Spleen (tissue), 11 donors: ENCODE measurements at regions not wholly inside any gene's neighbourhood (a gene's known extent, or its start where the extent isn't known, plus 50 kb on each side); places are given as distances from the start of the nearest gene placed in this dataset.

Experiments used
- DNase-seq: peaks from one replicate; pipeline ENCODE4 v3.0.0-alpha.2; 2020
- H3K27ac ChIP-seq, 8 donors: fragments of 200-600 bp; sonication (generic) in 7 of 8; 1 replicate in 4 of 8; 2 replicates in 4 of 8; pipeline versions ENCODE4 v1.5.0 to v1.8.0; 2016 to 2021; ENCODE audit warnings: inconsistent platforms in 4 of 8, mild to moderate bottlenecking in 4 of 8, moderate library complexity in 1 of 8
- H3K27me3 ChIP-seq, 7 donors: fragments of 200-600 bp; sonication (generic) in 6 of 7; replicated peaks in 1 of 7; 1 replicate in 4 of 7; 2 replicates in 3 of 7; pipeline versions ENCODE4 v1.5.0 to v1.8.0; 2016 to 2021; ENCODE audit warnings: inconsistent platforms in 3 of 7, mild to moderate bottlenecking in 1 of 7
- H3K36me3 ChIP-seq, 6 donors: fragments of 200-600 bp; sonication (generic) in 5 of 6; 1 replicate in 4 of 6; 2 replicates in 2 of 6; pipeline versions ENCODE4 v1.5.0 to v1.8.0; 2016 to 2021; ENCODE audit warnings: inconsistent platforms in 2 of 6
- H3K4me1 ChIP-seq, 6 donors: fragments of 200-600 bp; sonication (generic) in 5 of 6; 1 replicate in 3 of 6; 2 replicates in 3 of 6; pipeline versions ENCODE4 v1.5.0 to v1.8.0; 2016 to 2021; ENCODE audit warnings: inconsistent platforms in 3 of 6
- H3K4me3 ChIP-seq, 8 donors: fragments of 200-600 bp; sonication (generic) in 7 of 8; 1 replicate in 4 of 8; 2 replicates in 4 of 8; pipeline versions ENCODE4 v1.5.0 to v1.8.0; 2016 to 2021; ENCODE audit warnings: inconsistent platforms in 4 of 8, mild to moderate bottlenecking in 4 of 8, moderate library complexity in 2 of 8
- H3K9me3 ChIP-seq, 8 donors: fragments of 200-600 bp; sonication (generic) in 7 of 8; 1 replicate in 4 of 8; 2 replicates in 4 of 8; pipeline versions ENCODE4 v1.5.0 to v1.8.0; 2016 to 2021; ENCODE audit warnings: inconsistent platforms in 4 of 8
- CTCF ChIP-seq, 11 experiments: fragments of 200-600 bp in 7 of 11; fragments of 450-650 bp in 4 of 11; sonication (generic) in 4 of 11; IDR thresholded peaks in 8 of 11; conservative IDR thresholded peaks in 3 of 11; 1 replicate in 7 of 11; 2 replicates in 4 of 11; pipeline versions ENCODE4 v1.4.0 to v1.8.0; 2016 to 2021; ENCODE audit warnings: antibody characterized with exemption in 11 of 11, inconsistent platforms in 4 of 11, mild to moderate bottlenecking in 1 of 11
- POLR2A ChIP-seq, 3 donors: fragments of 450-650 bp; IDR thresholded peaks; one replicate each; pipeline ENCODE4 v1.5.1; 2017; ENCODE audit warnings: antibody characterized with exemption in 3 of 3, mild to moderate bottlenecking in 1 of 3
- POLR2AphosphoS5 ChIP-seq, 3 donors: sonication (generic); formaldehyde crosslinking; IDR thresholded peaks; one replicate each; pipeline ENCODE4 v1.5.1; 2017; ENCODE audit warnings: antibody characterized with exemption in 3 of 3
- WGBS, 5 donors: extraction: QIAGEN DNeasy Blood & Tissue Kit in 3 of 5; methylation state at CpG; one replicate each; pipeline versions ENCODE4 v1.1.5 to v1.1.7; 2013 to 2018; 5-methylcytosine and 5-hydroxymethylcytosine counted together
- intact Hi-C: fragments of 100-400 bp; cut with DNase I; formaldehyde crosslinking; loops from one replicate; pipeline ENCODE4 v1.15.0; 2023; ENCODE audit warnings: low total_unique reads
- donor health status: healthy with polysubstance abuse.
- donor health status: DM: no; HTN: no; CAD: no; lungs with moderate emphysema.
- donor health status: DM: no; HTN: no; CAD: no.
- donor health status: Bipolar disorder and iron deficiency.
- donor health status: healthy.
- donor health status: DM: no; HTN: no; CAD: no.
- donor health status: DM: yes; HTN: yes; CAD: no.

GRCh38 chr7:138267934-138268333 is 191.7 kb downstream of the AKR1D1 start:
- Histone ChIP-seq H3K27me3 (no peaks in the 10 kb centered on the region), H3K9me3 (peaks cover 0 to 13% (median 0%) of the 10 kb centered on the region in 8 donors), H3K4me1 (no peaks in the 10 kb centered on the region), H3K4me3 (no peak overlapping the region), H3K36me3 (no peaks in the 10 kb centered on the region), H3K27ac (no peak overlapping the region)
- no peak for DNase-seq
- TF ChIP-seq POLR2AphosphoS5 (IDR thresholded peaks at IDR 0.05) (no peak), CTCF (IDR thresholded peaks at IDR 0.05 in 8 of 11, conservative IDR thresholded peaks at IDR 0.05 in 3 of 11) (no peak), POLR2A (IDR thresholded peaks at IDR 0.05) (no peak)
- intact Hi-C loops, result no loop called here
- WGBS, 5 donors, result 87 to 94% (median 90%) methylated on average over 6 of the region's 6 CpGs

DNA sequence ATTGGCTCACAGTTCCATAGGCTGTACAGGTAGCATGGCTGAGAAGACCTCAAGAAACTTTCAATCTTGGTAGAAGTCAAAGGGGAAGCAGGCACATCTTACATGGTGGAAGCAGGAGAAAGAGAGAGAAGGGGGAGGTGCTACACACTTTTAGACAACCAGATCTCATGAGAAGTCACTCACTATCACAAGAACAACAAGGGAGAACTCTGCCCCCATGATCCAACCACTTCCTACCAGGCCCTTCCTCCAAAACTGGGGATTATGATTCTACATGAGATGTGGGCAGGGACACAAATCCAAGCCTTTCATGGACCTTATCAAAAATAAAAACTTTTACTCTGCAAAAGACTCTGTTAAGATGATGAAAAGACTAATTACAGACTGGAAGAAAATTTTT is 183.2 kb upstream of the TRIM24 start:
- H3K27me3 ChIP-seq, result no peaks in the 10 kb centered on the region
- H3K4me1 ChIP-seq, result no peaks in the 10 kb centered on the region
- H3K36me3 ChIP-seq, result no peaks in the 10 kb centered on the region
- no peaks in the 10 kb centered on the region for H3K9me3 ChIP-seq
- no peak overlapping the region for H3K27ac ChIP-seq
- intact Hi-C loops, result no loop called here
- TF ChIP-seq CTCF (IDR thresholded peaks at IDR 0.05 in 8 of 11, conservative IDR thresholded peaks at IDR 0.05 in 3 of 11), result no peak
- TF ChIP-seq POLR2A (IDR thresholded peaks at IDR 0.05), result no peak
- TF ChIP-seq POLR2AphosphoS5 (IDR thresholded peaks at IDR 0.05), result no peak
- no peak overlapping the region for H3K4me3 ChIP-seq
- DNase-seq, result no peak

DNA sequence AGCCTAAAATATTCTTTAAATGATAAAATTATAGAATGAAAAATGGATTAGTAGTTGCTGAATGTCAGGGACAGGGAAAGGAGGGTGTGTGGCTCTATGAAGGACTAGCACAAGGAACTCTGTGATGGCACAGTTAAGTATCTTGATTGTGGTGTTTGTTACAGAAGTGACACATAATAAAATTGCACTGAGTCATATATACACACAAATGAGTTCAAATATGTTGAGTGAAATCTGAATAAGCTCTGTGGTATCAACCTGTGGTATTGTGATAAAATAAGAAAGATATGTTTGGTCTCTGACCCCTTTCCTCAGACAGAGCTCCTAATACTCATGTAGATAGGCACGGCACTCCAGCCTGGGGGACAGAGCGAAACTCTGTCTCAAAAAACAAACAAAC is 181.5 kb upstream of the TRIM24 start:
- WGBS, 5 donors, result 83 to 93% (median 88%) methylated on average over 2 of the region's 2 CpGs
- TF ChIP-seq POLR2AphosphoS5 (IDR thresholded peaks at IDR 0.05) (no peak), CTCF (IDR thresholded peaks at IDR 0.05 in 8 of 11, conservative IDR thresholded peaks at IDR 0.05 in 3 of 11) (no peak), POLR2A (IDR thresholded peaks at IDR 0.05) (no peak)
- no peaks in the 10 kb centered on the region for H3K4me1 ChIP-seq
- no peaks in the 10 kb centered on the region for H3K36me3 ChIP-seq
- H3K27me3 ChIP-seq, result no peaks in the 10 kb centered on the region
- H3K27ac ChIP-seq, result no peak overlapping the region
- no peak for DNase-seq
- no peaks in the 10 kb centered on the region for H3K9me3 ChIP-seq
- intact Hi-C loops, result no loop called here
- H3K4me3 ChIP-seq, result no peak overlapping the region

- intact Hi-C loops, result no loop called here
- no peak overlapping the region for H3K27ac ChIP-seq
- TF ChIP-seq POLR2A (IDR thresholded peaks at IDR 0.05) (no peak), POLR2AphosphoS5 (IDR thresholded peaks at IDR 0.05) (no peak), CTCF (IDR thresholded peaks at IDR 0.05 in 8 of 11, conservative IDR thresholded peaks at IDR 0.05 in 3 of 11) (no peak)
- H3K4me1 ChIP-seq, result no peaks in the 10 kb centered on the region
- DNase-seq, result no peak
- no peaks in the 10 kb centered on the region for H3K36me3 ChIP-seq
- H3K27me3 ChIP-seq, result no peaks in the 10 kb centered on the region
- 72 to 91% (median 85%) methylated on average over 5 of the region's 5 CpGs for WGBS, 5 donors
- H3K9me3 ChIP-seq, result no peaks in the 10 kb centered on the region
- H3K4me3 ChIP-seq, result no peak overlapping the region
Measured at GRCh38 chr7:138282997-138283396, 177.1 kb upstream of the TRIM24 start.
